Colonic mucosa (tissue), 4 donors: ENCODE measurements at regions not wholly inside any gene's neighbourhood (a gene's known extent, or its start where the extent isn't known, plus 50 kb on each side); places are given as distances from the start of the nearest gene placed in this dataset.

Experiments used
- DNase-seq: peaks from one replicate; pipeline ENCODE4 v3.0.0-alpha.2; 2020
- H3K27ac ChIP-seq: fragments of 200-600 bp; one replicate; pipeline ENCODE4 v1.8.0; 2021
- H3K27me3 ChIP-seq: fragments of 200-600 bp; one replicate; pipeline ENCODE4 v1.8.0; 2021
- H3K36me3 ChIP-seq: fragments of 200-600 bp; one replicate; pipeline ENCODE4 v1.8.0; 2021
- H3K4me1 ChIP-seq: fragments of 200-600 bp; one replicate; pipeline ENCODE4 v1.8.0; 2021; ENCODE audit warnings: mild to moderate bottlenecking
- H3K4me3 ChIP-seq: fragments of 200-600 bp; one replicate; pipeline ENCODE4 v1.8.0; 2021
- H3K9ac ChIP-seq, 2 donors: one replicate each; pipeline ENCODE4 v1.7.0; 2013; ENCODE audit warnings: control low read depth in 2 of 2, low read depth in 2 of 2, low read length in 2 of 2
- H3K9me3 ChIP-seq: fragments of 200-600 bp; one replicate; pipeline ENCODE4 v1.8.0; 2021
- CTCF ChIP-seq: fragments of 200-600 bp; IDR thresholded peaks from one replicate; pipeline ENCODE4 v1.8.0; 2022; ENCODE audit warnings: antibody characterized with exemption, mild to moderate bottlenecking
- intact Hi-C: fragments of 100-400 bp; cut with DNase I; formaldehyde crosslinking; loops from one replicate; pipeline ENCODE4 v1.14.1; 2022
- donor health status: healthy.
- donor health status: DM: no; HTN: no; CAD: no.
- donor health status: DM: no; HTN: no; CAD: no.

- no peak overlapping the region for H3K9ac ChIP-seq
- no peak overlapping the region for H3K4me3 ChIP-seq
- H3K27ac ChIP-seq, result no peak overlapping the region
- no peak for TF ChIP-seq CTCF
- intact Hi-C loops, result no loop called here
- no peaks in the 10 kb centered on the region for H3K36me3 ChIP-seq
- DNase-seq, result no peak
- no peaks in the 10 kb centered on the region for H3K4me1 ChIP-seq
- H3K27me3 ChIP-seq, result no peaks in the 10 kb centered on the region
- no peaks in the 10 kb centered on the region for H3K9me3 ChIP-seq
Observed at GRCh38 chr5:165184183-165184582, 1678.8 kb downstream of the MAT2B start.

GRCh38 chr5:165185716-165186115 lies 1680.3 kb downstream of the MAT2B start:
- Histone ChIP-seq H3K36me3 (no peaks in the 10 kb centered on the region), H3K4me1 (no peaks in the 10 kb centered on the region), H3K27ac (no peak overlapping the region), H3K4me3 (no peak overlapping the region), H3K9me3 (no peaks in the 10 kb centered on the region), H3K27me3 (no peaks in the 10 kb centered on the region), H3K9ac (no peak overlapping the region)
- intact Hi-C loops, result no loop called here
- no peak for TF ChIP-seq CTCF
- DNase-seq, result no peak

- Histone ChIP-seq H3K9ac (no peak overlapping the region), H3K27me3 (no peaks in the 10 kb centered on the region), H3K4me1 (no peaks in the 10 kb centered on the region), H3K27ac (no peak overlapping the region), H3K9me3 (no peaks in the 10 kb centered on the region), H3K36me3 (no peaks in the 10 kb centered on the region), H3K4me3 (no peak overlapping the region)
- TF ChIP-seq CTCF, result no peak
- intact Hi-C loops, result no loop called here
- DNase-seq, result no peak
Observed at GRCh38 chr5:165187815-165188214, 1682.4 kb downstream of the MAT2B start.

- H3K36me3 ChIP-seq, result no peaks in the 10 kb centered on the region
- intact Hi-C loops, result no loop called here
- H3K4me3 ChIP-seq, result no peak overlapping the region
- H3K4me1 ChIP-seq, result no peaks in the 10 kb centered on the region
- DNase-seq, result no peak
- no peaks in the 10 kb centered on the region for H3K9me3 ChIP-seq
- H3K27ac ChIP-seq, result no peak overlapping the region
- no peak overlapping the region for H3K9ac ChIP-seq
- H3K27me3 ChIP-seq, result no peaks in the 10 kb centered on the region
- TF ChIP-seq CTCF, result no peak
Observed at GRCh38 chr5:165188556-165189175, 1683.2 kb downstream of the MAT2B start.

- Histone ChIP-seq H3K9ac (no peak overlapping the region), H3K36me3 (no peaks in the 10 kb centered on the region), H3K4me1 (no peaks in the 10 kb centered on the region), H3K9me3 (no peaks in the 10 kb centered on the region), H3K27me3 (no peaks in the 10 kb centered on the region), H3K27ac (no peak overlapping the region), H3K4me3 (no peak overlapping the region)
- DNase-seq, result no peak
- intact Hi-C loops, result no loop called here
- no peak for TF ChIP-seq CTCF
Observed at GRCh38 chr5:165196961-165197360, 1691.5 kb downstream of the MAT2B start.
